GM18861 (cell line): ENCODE measurements at regions not wholly inside any gene's neighbourhood (a gene's known extent, or its start where the extent isn't known, plus 50 kb on each side); places are given as distances from the start of the nearest gene placed in this dataset.
"Not testable (repeated sequence)": the region's sequence is repeated elsewhere in the genome, so short reads cannot be mapped to it uniquely, and the experiment has no call there.

Experiments
- ATAC-seq: cut with Tn5 transposase; IDR thresholded peaks from one replicate; pipeline ENCODE4 v1.9.1; 2021; ENCODE audit not compliant: unreplicated experiment

DNA sequence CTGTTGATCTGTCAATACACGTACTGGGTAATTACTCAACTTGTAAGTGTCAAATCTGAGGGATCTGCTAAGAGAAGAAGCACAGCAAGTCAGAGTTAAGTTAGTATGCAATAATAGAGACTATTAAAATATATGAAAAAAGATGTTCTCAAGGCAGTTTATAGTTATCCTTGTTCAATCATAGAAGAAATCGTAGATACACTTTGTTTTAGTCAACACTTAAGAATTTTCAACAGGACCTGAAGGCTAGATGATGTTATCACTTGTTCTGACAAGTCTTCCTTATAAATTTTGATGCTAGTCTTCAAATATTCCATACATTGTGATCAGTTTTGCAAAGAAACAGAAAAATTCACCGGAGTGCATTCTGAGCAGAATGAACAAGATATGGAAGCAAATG lies 91.1 kb upstream of the KCNQ5 start:
- ATAC-seq, result no peak

DNA sequence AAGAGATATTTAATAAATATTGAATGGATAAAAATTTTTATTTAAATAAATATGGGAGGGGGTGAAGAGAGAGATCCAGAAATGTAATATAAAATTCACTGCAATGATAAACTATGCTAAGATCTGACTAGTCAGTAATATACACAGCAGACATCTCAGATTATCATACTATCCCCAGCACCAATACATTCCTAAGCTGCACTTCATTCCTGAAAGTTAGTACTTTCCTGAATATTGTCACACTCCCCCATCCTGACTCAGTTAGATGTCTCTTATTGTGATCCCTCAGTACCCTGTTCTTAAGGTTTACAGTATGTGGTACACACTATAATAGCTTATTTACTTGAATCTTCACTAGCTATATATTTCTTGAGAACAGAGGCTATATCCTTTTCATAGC lies 88.3 kb upstream of the KCNQ5 start:
- no peak for ATAC-seq

DNA sequence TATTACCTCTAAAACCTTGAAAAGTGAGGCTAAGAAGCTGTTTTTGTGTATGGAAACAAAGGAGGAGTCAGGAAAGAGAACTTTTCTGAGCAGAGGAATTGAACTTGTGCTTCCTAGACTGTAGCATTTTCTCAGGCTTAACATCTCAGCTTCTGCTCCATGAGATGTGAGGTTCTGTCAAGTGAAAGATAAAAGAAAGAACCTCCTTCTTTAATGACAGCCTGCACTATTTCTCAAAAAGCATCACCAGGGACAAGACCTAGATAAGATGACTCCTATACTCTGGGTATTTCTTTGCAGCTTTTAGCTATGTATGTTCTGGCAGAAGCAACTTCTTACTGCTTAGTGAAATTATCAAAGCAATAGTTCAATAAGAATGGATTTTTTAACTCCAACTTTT lies 87.6 kb upstream of the KCNQ5 start:
- no peak for ATAC-seq

DNA sequence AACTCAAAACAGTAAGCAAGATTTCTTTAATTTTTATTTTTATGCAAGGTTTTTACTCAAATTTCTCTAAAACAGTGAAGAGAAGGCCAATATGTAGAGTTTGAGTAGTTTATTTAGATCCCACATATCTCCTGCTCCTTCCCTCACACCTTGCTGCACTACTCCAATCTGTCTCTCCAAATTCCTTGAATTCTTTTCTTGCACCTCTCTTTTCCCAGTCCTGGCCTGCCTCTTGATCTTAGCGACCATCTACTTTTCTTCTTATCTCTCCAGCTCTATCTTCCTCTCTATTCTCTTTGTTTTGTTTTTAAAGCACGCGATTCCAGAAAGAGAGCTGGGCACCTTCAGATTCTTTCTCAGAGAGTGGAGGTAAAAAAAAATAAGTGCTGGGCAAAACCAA lies 86.7 kb upstream of the KCNQ5 start:
- ATAC-seq, result no peak

DNA sequence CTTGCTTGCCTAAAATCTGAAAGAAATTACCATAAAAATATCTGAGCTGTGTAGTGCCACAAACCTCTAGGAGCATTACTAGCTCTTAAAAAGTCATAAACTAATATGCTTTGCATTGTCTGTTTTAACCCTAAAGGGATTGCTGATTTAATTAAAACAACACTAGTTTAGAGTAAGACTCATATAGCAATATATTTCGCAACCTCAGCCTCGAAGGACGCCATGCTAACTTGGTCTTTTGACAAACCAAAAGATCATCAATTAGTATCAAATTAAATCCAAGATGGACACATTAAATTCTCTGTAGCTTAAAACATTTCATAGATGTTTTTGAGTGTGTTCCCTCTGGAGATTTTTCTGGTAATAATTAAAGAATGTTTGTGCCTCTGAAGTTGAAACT lies 74.8 kb upstream of the KCNQ5 start:
- ATAC-seq, result no peak

DNA sequence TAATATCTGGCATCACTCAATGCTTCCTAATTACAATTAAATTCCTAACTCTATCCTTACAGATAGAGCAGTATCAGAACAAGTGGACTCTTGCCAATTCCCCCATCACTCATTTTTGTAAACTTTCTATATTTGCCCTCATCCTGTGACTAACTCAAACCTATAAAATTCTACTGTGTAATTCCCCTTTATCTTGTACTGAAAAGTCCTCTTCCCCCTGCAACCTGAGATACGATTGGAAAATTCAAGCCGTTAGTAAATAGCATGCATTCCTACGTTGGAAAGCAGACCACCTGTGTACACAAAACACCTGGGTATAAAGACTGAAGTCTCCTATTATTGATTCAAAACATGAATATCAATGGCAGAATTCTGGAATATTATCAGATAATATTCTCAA lies 70.4 kb upstream of the KCNQ5 start:
- ATAC-seq, result no peak

DNA sequence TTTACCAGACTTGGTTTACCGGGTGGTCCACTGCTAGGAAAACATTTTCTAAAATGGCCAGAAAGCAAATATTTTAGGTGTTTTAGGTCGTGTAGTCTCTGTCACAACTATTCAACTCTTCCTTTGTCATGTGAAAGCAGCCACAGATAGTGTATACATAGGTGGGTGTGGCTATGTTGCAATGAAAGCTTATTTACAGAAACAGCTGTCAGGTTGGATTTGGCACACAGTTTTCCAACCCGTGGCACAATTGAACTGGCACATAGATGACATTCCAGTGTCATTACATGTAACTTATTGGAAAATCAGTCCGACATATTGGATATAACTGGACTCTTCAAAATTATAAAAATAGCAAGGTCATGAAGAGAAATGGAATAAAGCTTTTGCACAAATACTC lies 68.9 kb upstream of the KCNQ5 start:
- ATAC-seq, result no peak

DNA sequence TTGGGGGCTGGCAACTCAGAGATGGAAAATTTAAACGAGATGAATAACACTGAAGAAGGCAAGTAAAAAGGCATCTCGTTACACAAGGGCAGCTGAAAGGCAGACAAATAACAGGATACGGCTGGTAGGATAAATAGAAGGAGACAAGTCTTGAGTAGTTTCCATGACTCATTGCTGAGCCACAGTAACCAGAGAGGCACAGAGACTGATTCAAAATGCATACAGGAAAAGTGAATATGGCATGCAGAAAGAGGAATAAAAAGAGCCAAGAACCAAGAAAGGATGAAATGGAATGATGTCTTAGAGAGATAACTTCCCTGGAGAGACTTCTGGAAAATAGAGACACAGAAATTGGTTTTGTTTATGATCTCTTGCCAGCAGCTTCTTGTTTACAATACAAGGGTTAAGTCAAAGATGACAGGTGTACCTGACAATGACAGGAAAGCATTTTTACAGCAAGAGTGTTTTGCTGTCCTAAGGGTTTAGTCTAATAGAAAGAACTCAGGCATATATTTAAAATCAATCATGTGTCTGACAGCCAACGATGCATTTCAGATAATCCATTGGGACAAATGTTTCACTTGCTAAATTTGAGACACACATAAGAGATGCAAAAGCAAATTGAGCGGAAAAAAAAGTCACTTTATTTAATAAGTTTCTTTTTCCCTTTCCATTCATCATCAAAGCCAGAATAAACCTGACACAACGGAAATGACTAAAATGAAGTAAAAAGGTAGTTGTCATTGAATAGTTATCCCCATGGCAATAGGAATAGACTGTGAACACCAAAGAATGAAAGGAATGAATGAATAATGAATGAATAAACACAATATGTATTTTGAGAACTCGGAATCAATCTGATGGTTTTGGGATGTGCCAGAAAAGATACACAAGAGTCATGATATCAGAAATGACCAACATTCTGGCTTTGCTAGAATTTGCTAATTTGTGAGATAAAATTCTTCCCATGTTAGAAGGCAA lies 68.0 kb upstream of the KCNQ5 start:
- ATAC-seq, result no peak

DNA sequence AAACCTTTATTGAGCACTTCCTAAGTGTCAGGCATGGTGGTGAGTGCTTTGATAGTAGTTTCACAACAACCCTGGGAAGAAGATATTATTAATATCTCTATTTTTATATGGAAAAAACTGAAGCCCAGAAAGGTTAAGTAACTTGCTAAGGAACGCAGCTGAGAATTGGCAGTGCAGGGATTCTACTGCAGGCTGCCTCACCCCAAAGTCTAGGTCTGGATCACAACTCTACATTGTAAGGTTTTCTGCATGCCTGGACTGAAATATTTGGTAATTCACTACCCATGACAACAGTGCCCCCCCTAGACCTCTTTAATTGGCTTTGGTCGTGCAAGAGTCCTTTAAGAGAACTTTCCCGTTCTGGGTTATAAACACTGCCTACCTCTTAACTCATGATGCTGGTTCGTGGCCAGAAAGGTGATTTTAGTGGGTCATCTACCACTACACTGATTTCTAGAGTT lies 67.1 kb upstream of the KCNQ5 start:
- ATAC-seq, result no peak

DNA sequence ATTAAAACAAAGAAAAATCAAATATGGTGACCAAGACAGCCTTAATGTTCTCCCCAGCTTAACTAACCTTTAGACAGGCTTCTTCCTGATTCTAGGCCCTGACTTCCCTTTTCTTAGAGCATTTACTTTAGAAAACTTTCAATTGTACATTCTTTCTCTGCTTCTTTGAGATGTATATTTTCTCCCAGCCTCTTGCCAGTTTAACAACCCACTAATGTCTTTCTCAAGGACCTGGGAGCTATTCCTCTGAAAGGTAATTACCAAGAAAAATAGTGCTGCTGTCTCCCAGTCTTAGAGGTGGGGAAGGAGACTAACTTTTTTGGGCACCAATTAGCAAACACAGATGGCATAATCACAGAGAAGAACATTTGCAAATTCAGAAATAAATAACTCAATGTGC lies 62.8 kb upstream of the KCNQ5 start:
- no peak for ATAC-seq

DNA sequence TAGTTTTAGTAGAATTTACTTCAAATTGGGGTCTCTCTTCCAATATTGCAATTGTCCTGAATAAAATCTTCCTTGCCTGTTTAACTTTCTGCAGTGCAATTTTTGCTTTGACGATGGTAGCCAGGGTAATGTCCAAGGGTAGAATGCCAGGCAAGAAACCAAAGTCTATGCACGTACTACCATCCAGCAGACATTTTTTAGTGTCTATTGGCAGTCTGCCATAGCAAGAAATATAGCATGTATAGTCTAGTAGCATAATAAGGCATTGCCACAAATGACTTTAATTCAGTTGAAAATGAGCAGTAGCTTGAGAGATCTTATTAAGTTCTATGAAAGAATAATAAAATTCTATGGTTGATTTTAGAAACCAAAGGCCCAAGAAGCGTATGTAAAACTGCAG lies 62.3 kb upstream of the KCNQ5 start:
- ATAC-seq, result no peak

DNA sequence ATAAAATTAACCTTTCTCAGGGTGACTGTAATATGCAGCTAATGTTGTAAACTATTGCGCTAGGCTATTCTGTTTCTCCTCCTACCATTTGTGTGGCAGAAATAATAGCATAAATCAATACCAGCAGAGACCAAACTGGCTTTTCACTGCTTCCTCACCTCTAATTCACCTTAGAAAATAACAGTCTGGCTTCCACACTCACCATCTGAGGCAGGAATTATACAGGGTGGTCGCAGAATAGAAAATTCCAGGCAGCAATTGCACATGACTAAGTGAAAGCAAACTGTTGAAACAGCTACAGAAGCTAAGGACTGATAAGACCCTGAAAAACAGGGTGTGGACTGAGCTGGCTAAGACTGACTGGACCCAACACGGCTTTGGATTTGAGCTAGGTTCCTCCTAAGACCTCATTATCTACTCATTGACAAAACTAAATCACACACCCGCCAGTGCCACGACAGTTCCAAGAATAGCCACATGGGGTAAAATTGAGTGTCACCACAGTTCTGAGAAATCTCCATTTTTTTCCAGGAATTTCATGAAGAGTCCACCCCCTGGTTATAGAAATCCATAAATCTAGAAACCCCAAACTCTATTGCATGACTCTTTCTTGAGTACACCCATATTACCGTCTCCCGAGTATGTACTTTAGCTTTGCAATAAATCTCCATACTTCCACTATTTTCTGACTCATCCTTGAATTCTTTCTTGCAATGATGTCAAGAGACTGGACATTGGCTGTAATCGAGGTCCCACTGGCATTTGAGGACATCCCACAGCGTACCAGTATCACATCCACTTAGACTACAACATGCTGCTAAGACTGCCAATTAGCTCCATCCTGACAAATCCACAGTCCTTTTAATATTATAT lies 60.9 kb upstream of the KCNQ5 start:
- no peak for ATAC-seq

DNA sequence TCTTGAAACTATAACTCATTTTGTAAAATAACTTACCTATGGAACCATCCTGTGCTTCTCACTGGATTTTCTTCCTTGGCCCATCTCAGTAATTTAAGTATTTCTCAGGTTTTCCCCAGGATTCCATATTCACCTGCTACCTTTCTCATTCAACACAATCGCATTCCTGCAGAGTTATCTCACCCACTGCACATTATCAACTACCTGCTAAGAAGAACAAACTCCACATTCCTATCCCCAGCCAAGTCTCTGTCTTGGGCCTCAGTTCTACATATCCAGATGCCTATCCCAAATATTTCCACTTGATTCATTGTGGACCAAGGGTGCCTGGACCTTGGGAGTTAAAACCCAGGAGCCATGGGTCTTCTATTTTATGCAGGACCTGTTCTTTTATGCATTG lies 60.2 kb upstream of the KCNQ5 start:
- no peak for ATAC-seq

DNA sequence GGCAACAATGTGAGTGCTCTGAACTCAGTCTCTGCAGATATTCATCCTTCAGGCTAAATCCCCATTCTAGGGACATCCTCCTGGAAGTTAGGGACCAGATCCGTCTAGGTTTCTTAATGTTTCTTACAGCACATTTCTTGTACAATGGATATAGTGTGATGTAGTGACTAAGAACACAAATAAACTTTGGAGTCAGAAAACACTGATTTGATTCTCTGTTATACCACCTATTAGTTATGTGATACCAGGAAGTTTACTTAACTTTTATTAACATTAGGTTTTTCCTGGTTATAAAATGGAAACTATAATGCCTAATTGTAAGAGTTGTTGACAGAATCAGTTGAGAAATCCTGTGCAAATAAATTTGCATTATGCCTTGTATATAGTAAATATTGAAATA lies 57.6 kb upstream of the KCNQ5 start:
- no peak for ATAC-seq

DNA sequence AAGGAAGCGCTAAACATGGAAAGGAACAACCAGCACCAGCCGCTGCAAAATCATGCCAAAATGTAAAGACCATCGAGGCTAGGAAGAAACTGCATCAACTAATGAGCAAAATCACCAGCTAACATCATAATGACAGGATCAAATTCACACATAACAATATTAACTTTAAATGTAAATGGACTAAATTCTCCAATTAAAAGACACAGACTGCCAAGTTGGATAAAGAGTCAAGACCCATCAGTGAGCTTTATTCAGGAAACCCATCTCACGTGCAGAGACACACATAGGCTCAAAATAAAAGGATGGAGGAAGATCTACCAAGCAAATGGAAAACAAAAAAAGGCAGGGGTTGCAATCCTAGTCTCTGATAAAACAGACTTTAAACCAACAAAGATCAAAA lies 49.9 kb upstream of the KCNQ5 start:
- not testable (repeated sequence) for ATAC-seq
